K562 (cell line): ENCODE measurements at regions not wholly inside any gene's neighbourhood (a gene's known extent, or its start where the extent isn't known, plus 50 kb on each side); places are given as distances from the start of the nearest gene placed in this dataset.

Experiments
- ATAC-seq: fragments of 200-7000 bp; cut with Tn5 transposase; 3 replicates; pipeline ENCODE4 v1.9.1; 2020; ENCODE audit warnings: moderate library complexity
- BruUV-seq: library from RNA; stranded (reverse); fragments of 400-500 nt; replicated peaks from 2 replicates; lab custom pipeline; 2021; lab: Mats Ljungman, UMichigan
- CTCF ChIA-PET: fragments of 300-600 bp; formaldehyde crosslinking; extraction: SDS; loops from one replicate; lab custom pipeline; 2021; ENCODE audit warnings: low intra/inter-chr PET ratio; lab: Yijun Ruan, JAX
- POLR2A ChIA-PET: fragments of 300-600, 350-650 bp; sonication (Branson Sonifier 250); formaldehyde crosslinking; extraction: SDS; loops from one replicate; lab custom pipeline; 2021; ENCODE audit warnings: antibody characterized with exemption, inconsistent platforms; lab: Yijun Ruan, JAX
- DNase-seq, 4 experiments: peaks; one replicate each; pipeline versions ENCODE4 v3.0.0 to v3.0.0-alpha.2; 2011 to 2018; ENCODE audit warnings: low spot score in 3 of 4, mixed read lengths in 3 of 4; ENCODE audit errors: extremely low read depth in 1 of 4
- FAIRE-seq: peaks from 2 replicates; lab custom pipeline; 2011; peaks lifted over from hg19 to GRCh38; lab: Jason Lieb, UNC
- H2AFZ ChIP-seq: 2 replicates; pipeline ENCODE4 v1.6.0; 2011; ENCODE audit warnings: low read depth, low read length, control low read depth, inconsistent platforms
- H3K27ac ChIP-seq: fragments of 200-600 bp; 3 replicates; pipeline ENCODE4 v1.8.0; 2011; ENCODE audit warnings: low read depth, mild to moderate bottlenecking, control low read depth, inconsistent platforms, low read length, moderate library complexity, mixed read lengths; ENCODE audit errors: extremely low read depth
- H3K27me3 ChIP-seq, 2 experiments: fragments of 300-600 bp in 1 of 2; 2 replicates in 1 of 2; 3 replicates in 1 of 2; pipeline versions ENCODE4 v1.6.0 to v1.8.0; 2011; ENCODE audit warnings: inconsistent platforms in 2 of 2, low read length in 2 of 2, mild to moderate bottlenecking in 1 of 2, mixed read lengths in 1 of 2, moderate library complexity in 1 of 2; ENCODE audit not compliant: control insufficient read depth in 2 of 2, insufficient read depth in 2 of 2
- H3K36me3 ChIP-seq: fragments of 300-600 bp; 3 replicates; pipeline ENCODE4 v1.8.0; 2011; ENCODE audit warnings: mild to moderate bottlenecking, low read length, inconsistent platforms; ENCODE audit not compliant: control insufficient read depth, insufficient read depth
- H3K4me1 ChIP-seq, 2 experiments: fragments of 200-600 bp in 1 of 2; replicated peaks in 1 of 2; 2 replicates in 1 of 2; 3 replicates in 1 of 2; pipeline versions ENCODE4 v1.5.1 to v1.8.0; 2011; ENCODE audit warnings: inconsistent platforms in 2 of 2, low read length in 2 of 2, mild to moderate bottlenecking in 1 of 2, mixed read lengths in 1 of 2, moderate library complexity in 1 of 2; ENCODE audit not compliant: control insufficient read depth in 2 of 2, insufficient read depth in 2 of 2
- H3K4me2 ChIP-seq: 2 replicates; pipeline ENCODE4 v1.6.1; 2011; ENCODE audit warnings: low read length, control low read depth, inconsistent platforms, mixed read lengths; ENCODE audit not compliant: insufficient read depth
- H3K4me3 ChIP-seq: fragments of 200-600 bp; sonication (generic), shearing (Covaris generic); 2 replicates; pipeline ENCODE4 v1.5.1; 2016; ENCODE audit warnings: control low read depth, inconsistent platforms
- H3K79me2 ChIP-seq: fragments of 200-600 bp; 3 replicates; pipeline ENCODE4 v1.8.0; 2011; ENCODE audit warnings: low read length, inconsistent platforms; ENCODE audit not compliant: control insufficient read depth, insufficient read depth
- H3K9ac ChIP-seq, 2 experiments: 2 replicates each; pipeline versions ENCODE4 v1.6.0 to v1.6.1; 2011; ENCODE audit warnings: low read depth in 2 of 2, low read length in 2 of 2, control low read depth in 1 of 2, inconsistent platforms in 1 of 2, mild to moderate bottlenecking in 1 of 2, mixed read lengths in 1 of 2; ENCODE audit not compliant: insufficient read depth in 1 of 2
- H3K9me1 ChIP-seq: one replicate; pipeline ENCODE4 v1.6.0; 2011; ENCODE audit warnings: inconsistent platforms, mild to moderate bottlenecking, low read length, moderate library complexity; ENCODE audit not compliant: control insufficient read depth, insufficient read depth
- H3K9me3 ChIP-seq: replicated peaks from 2 replicates; pipeline ENCODE4 v1.5.1; 2011; ENCODE audit warnings: low read depth, low read length, inconsistent platforms; ENCODE audit not compliant: control insufficient read depth, insufficient read depth
- H4K20me1 ChIP-seq: replicated peaks from 2 replicates; pipeline ENCODE4 v1.6.1; 2011; ENCODE audit warnings: low read length, inconsistent platforms, mixed read lengths; ENCODE audit not compliant: control insufficient read depth, insufficient read depth
- CREBBP ChIP-seq: IDR thresholded peaks from one replicate; pipeline ENCODE4 v1.6.1; 2012; ENCODE audit warnings: low read depth, mild to moderate bottlenecking, control low read depth, inconsistent platforms, low read length
- TAF9B ChIP-seq: fragments of 450-650 bp; IDR thresholded peaks from 2 replicates; pipeline ENCODE4 v1.6.1; 2018; ENCODE audit warnings: mild to moderate bottlenecking; ENCODE audit not compliant: partially characterized antibody
- ZNF217 ChIP-seq: sonication (generic); formaldehyde crosslinking; IDR thresholded peaks from 2 replicates; pipeline ENCODE4 v1.8.0; 2022; ENCODE audit warnings: mild to moderate bottlenecking, missing genetic modification reagents
- in situ Hi-C: fragments of 300-500 bp; cut with MboI; formaldehyde crosslinking; loops from 4 replicates; pipeline ENCODE4 v1.15.0; 2018; ENCODE audit warnings: inconsistent platforms, mixed read lengths
- intact Hi-C: fragments of 100-400 bp; cut with micrococcal nuclease; formaldehyde crosslinking; loops from 2 replicates; pipeline ENCODE4 v1.14.2; 2022
- TF ChIP-seq, protein P1 (sequence below): sonication (generic); formaldehyde crosslinking; IDR thresholded peaks from 2 replicates; pipeline ENCODE4 v1.5.0; 2020; ENCODE audit warnings: missing genetic modification reagents
- TF ChIP-seq, protein P2 (sequence below): fragments of 450-650 bp; IDR thresholded peaks from 2 replicates; pipeline ENCODE4 v1.7.0; 2016; ENCODE audit warnings: borderline replicate concordance

DNA sequence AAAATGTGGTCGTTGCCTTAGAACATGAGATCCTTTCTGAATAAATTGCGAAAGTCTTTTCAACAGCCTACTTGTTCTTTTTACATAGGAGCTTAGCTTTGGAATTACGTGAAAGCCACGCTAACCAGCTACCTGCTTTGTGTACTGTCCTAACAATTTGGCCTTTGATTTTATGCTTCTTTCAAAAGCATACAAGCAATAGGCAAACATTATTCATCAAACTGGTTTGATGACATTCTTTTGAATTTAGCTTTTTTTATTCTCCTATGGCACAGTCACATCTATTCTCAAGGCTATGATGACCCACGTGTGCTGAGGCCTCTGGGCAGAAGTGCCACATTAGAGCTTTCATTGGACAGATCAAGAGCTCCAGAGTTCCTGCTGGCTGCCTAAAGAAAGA, 178.0 kb upstream of the DPT start (continued):
- TF ChIP-seq, protein P1, sequence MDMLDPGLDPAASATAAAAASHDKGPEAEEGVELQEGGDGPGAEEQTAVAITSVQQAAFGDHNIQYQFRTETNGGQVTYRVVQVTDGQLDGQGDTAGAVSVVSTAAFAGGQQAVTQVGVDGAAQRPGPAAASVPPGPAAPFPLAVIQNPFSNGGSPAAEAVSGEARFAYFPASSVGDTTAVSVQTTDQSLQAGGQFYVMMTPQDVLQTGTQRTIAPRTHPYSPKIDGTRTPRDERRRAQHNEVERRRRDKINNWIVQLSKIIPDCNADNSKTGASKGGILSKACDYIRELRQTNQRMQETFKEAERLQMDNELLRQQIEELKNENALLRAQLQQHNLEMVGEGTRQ (CRISPR knock-in tag): no peak

DNA sequence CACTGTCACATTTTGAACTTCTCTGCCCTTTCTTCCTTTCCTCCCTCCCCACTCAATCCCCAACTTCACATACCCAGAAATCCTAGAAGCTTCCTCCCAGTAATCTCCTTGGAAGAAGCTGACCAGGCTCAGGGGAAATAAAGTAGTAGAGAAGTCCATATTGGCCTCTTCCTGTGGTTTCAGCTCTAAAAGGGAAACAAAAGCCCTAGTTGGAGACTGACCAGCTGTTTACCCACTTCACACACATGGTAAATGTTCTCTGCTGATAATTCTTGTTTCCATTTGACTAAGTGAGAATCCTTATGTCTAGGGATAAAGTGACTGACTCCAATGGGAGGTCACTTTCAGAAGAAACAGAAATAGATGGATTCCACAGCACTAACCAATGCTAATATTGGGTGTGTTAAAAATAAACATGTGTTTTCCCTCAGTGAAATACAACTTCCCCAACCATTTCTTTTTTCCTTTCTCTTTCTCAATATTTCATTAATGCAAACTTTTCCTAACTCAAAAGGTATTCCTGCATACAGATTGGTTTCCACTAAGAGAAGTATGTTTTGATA, 178.9 kb upstream of the DPT start:
- H3K36me3 ChIP-seq: no peaks in the 10 kb centered on the region
- no TSS peak for BruUV-seq
- intact Hi-C loops: no loop called here
- H3K27ac ChIP-seq: no peak overlapping the region
- no peaks in the 10 kb centered on the region for H4K20me1 ChIP-seq
- ChIA-PET CTCF (no interaction called here), POLR2A (interaction anchor here (1.4 kb wide), 1 partner anchor 10 kb away, joined by 4 read pairs; no protein-coding TSS in a partner anchor)
- FAIRE-seq: no peak
- no peak for DNase-seq
- no peak overlapping the region for H2AFZ ChIP-seq
- no peaks in the 10 kb centered on the region for H3K27me3 ChIP-seq
- no peaks in the 10 kb centered on the region for H3K9me1 ChIP-seq
- no peaks in the 10 kb centered on the region for H3K9me3 ChIP-seq
- no peak overlapping the region for H3K4me3 ChIP-seq
- ATAC-seq: no peak
- no peaks in the 10 kb centered on the region for H3K4me1 ChIP-seq
- no peaks in the 10 kb centered on the region for H3K79me2 ChIP-seq
- no peak overlapping the region for H3K4me2 ChIP-seq
- in situ Hi-C loops: no loop called here
- TF ChIP-seq CREBBP: no peak
- TF ChIP-seq TAF9B: no peak
- TF ChIP-seq, protein P2, sequence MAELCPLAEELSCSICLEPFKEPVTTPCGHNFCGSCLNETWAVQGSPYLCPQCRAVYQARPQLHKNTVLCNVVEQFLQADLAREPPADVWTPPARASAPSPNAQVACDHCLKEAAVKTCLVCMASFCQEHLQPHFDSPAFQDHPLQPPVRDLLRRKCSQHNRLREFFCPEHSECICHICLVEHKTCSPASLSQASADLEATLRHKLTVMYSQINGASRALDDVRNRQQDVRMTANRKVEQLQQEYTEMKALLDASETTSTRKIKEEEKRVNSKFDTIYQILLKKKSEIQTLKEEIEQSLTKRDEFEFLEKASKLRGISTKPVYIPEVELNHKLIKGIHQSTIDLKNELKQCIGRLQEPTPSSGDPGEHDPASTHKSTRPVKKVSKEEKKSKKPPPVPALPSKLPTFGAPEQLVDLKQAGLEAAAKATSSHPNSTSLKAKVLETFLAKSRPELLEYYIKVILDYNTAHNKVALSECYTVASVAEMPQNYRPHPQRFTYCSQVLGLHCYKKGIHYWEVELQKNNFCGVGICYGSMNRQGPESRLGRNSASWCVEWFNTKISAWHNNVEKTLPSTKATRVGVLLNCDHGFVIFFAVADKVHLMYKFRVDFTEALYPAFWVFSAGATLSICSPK: no peak
- no peak for TF ChIP-seq ZNF217 (CRISPR knock-in tag)
- no peak overlapping the region for H3K9ac ChIP-seq
